Left renal pelvis (tissue), 4 donors: ENCODE measurements at regions not wholly inside any gene's neighbourhood (a gene's known extent, or its start where the extent isn't known, plus 50 kb on each side); places are given as distances from the start of the nearest gene placed in this dataset.

Experiments
- DNase-seq, 4 donors: peaks; one replicate each; pipeline ENCODE4 v3.0.0-alpha.2; 2013; ENCODE audit warnings: low read depth in 4 of 4, low spot score in 3 of 4

DNA sequence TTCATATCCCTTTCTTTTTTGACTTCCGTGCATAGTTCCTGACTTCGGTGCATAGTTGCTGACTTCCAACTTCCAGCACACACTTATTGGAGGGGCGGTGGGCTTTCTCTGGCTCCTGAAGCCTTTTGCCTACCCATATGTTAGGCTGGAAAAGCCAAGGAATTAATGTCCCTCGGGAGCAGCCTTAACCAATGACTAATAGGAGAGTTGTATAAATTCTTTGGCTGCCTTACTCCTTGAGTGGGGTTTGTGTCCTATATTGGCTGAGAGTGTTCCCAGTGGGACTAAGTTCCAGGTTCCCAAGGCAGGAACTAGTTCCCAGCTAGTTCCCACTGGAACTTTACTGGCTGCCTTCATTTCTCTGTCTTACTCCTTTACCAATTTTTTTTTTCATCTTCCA, 105.7 kb downstream of the ZNF326 start:
- DNase-seq = no peak

- DNase-seq = no peak
These were observed 97.5 kb downstream of the ZNF326 start for GRCh38 chr1:90092441-90092840.
